Tibial artery (tissue), 4 donors: ENCODE measurements at regions not wholly inside any gene's neighbourhood (a gene's known extent, or its start where the extent isn't known, plus 50 kb on each side); places are given as distances from the start of the nearest gene placed in this dataset.
A peak's percentile ranks its signal among the peaks of the same experiment; 100 is the strongest.

ENCODE experiments used
- DNase-seq, 2 donors: peaks; one replicate each; pipeline ENCODE4 v3.0.0-alpha.2; 2019
- H3K27ac ChIP-seq, 2 donors: fragments of 200-600 bp; sonication (generic) in 1 of 2; 1 replicate in 1 of 2; 2 replicates in 1 of 2; pipeline ENCODE4 v1.5.1; 2018 to 2019; ENCODE audit warnings: mild to moderate bottlenecking in 1 of 2
- H3K27me3 ChIP-seq, 2 donors: fragments of 200-600 bp; sonication (generic) in 1 of 2; one replicate each; pipeline versions ENCODE4 v1.5.1 to v1.6.0; 2016 to 2019
- H3K36me3 ChIP-seq, 3 donors: fragments of 200-600 bp; sonication (generic) in 2 of 3; one replicate each; pipeline ENCODE4 v1.5.1; 2016 to 2019; ENCODE audit warnings: mild to moderate bottlenecking in 2 of 3
- H3K4me1 ChIP-seq, 4 donors: fragments of 200-600 bp; sonication (generic) in 2 of 4; 1 replicate in 3 of 4; 2 replicates in 1 of 4; pipeline ENCODE4 v1.5.1; 2016 to 2019
- H3K4me3 ChIP-seq, 2 donors: fragments of 200-600 bp; sonication (generic) in 1 of 2; 1 replicate in 1 of 2; 2 replicates in 1 of 2; pipeline ENCODE4 v1.5.1; 2018 to 2019; ENCODE audit warnings: mild to moderate bottlenecking in 2 of 2
- H3K9me3 ChIP-seq, 3 donors: fragments of 200-600 bp; sonication (generic) in 1 of 3; one replicate each; pipeline ENCODE4 v1.5.1; 2016 to 2019
- CTCF ChIP-seq, 2 experiments: fragments of 200-600 bp in 1 of 2; fragments of 450-650 bp in 1 of 2; IDR thresholded peaks; one replicate each; pipeline ENCODE4 v1.5.1; 2017 to 2019; ENCODE audit warnings: antibody characterized with exemption in 2 of 2, mild to moderate bottlenecking in 1 of 2, moderate library complexity in 1 of 2
- intact Hi-C: fragments of 100-400 bp; cut with DNase I; formaldehyde crosslinking; loops from one replicate; pipeline ENCODE4 v1.15.0; 2023; ENCODE audit warnings: low total_unique reads

GRCh38 chr9:118991366-118992285 is 377.6 kb downstream of the BRINP1 start:
- H3K4me1 ChIP-seq: peaks cover 0 to 21% (median 0%) of the 10 kb centered on the region in 4 donors
- TF ChIP-seq CTCF (IDR thresholded peaks at IDR 0.05): no peak
- intact Hi-C loops: loop anchor here (10.0 kb wide), 1 partner anchor 303 kb away; no protein-coding TSS in a partner anchor

GRCh38 chr9:118992813-118993794 is 376.1 kb downstream of the BRINP1 start:
- Histone ChIP-seq H3K4me3 (no peak overlapping the region), H3K9me3 (no peaks in the 10 kb centered on the region), H3K4me1 (peaks cover 0 to 21% (median 0%) of the 10 kb centered on the region in 4 donors), H3K27me3 (no peaks in the 10 kb centered on the region), H3K27ac (no peak overlapping the region), H3K36me3 (no peaks in the 10 kb centered on the region)
- DNase-seq: no peak
- TF ChIP-seq CTCF (IDR thresholded peaks at IDR 0.05): no peak
- intact Hi-C loops: loop anchor here (10.0 kb wide), 1 partner anchor 302 kb away; no protein-coding TSS in a partner anchor

More at GRCh38 chr9:118991366-118992285, 377.6 kb downstream of the BRINP1 start:
- Histone ChIP-seq H3K27me3 (no peaks in the 10 kb centered on the region), H3K27ac (no peak overlapping the region), H3K36me3 (no peaks in the 10 kb centered on the region), H3K9me3 (no peaks in the 10 kb centered on the region), H3K4me3 (no peak overlapping the region)
- no peak for DNase-seq

- no peak for TF ChIP-seq CTCF (IDR thresholded peaks at IDR 0.05)
- intact Hi-C loops: loop anchor here (10.0 kb wide), 1 partner anchor 301 kb away; no protein-coding TSS in a partner anchor
- no peaks in the 10 kb centered on the region for H3K27me3 ChIP-seq
- no peaks in the 10 kb centered on the region for H3K36me3 ChIP-seq
- H3K4me1 ChIP-seq: peaks cover 0 to 21% (median 0%) of the 10 kb centered on the region in 4 donors
- H3K4me3 ChIP-seq: no peak overlapping the region
- no peaks in the 10 kb centered on the region for H3K9me3 ChIP-seq
- no peak overlapping the region for H3K27ac ChIP-seq
- DNase-seq: no peak
Measured at GRCh38 chr9:118993965-118994364, 375.3 kb downstream of the BRINP1 start.

- H3K9me3 ChIP-seq: no peaks in the 10 kb centered on the region
- no peak for TF ChIP-seq CTCF (IDR thresholded peaks at IDR 0.05)
Measured at GRCh38 chr9:119002491-119002890, 366.7 kb downstream of the BRINP1 start.

GRCh38 chr9:119003201-119003611 is 366.0 kb downstream of the BRINP1 start:
- Histone ChIP-seq H3K9me3 (no peaks in the 10 kb centered on the region), H3K36me3 (no peaks in the 10 kb centered on the region), H3K4me3 (no peak overlapping the region), H3K27me3 (no peaks in the 10 kb centered on the region), H3K4me1 (peaks cover 0 to 33% (median 26%) of the 10 kb centered on the region in 4 donors), H3K27ac (peak overlapping the region; percentile 79 to 82)
- intact Hi-C loops: no loop called here
- DNase-seq: no peak
- TF ChIP-seq CTCF (IDR thresholded peaks at IDR 0.05): no peak

More at GRCh38 chr9:119002491-119002890, 366.7 kb downstream of the BRINP1 start:
- Histone ChIP-seq H3K36me3 (no peaks in the 10 kb centered on the region), H3K4me1 (peaks cover 0 to 33% (median 26%) of the 10 kb centered on the region in 4 donors), H3K27me3 (no peaks in the 10 kb centered on the region), H3K4me3 (no peak overlapping the region), H3K27ac (peak overlapping the region; percentile 79 to 82)
- DNase-seq: no peak
- intact Hi-C loops: no loop called here
